Body of pancreas (tissue), 4 donors: ENCODE measurements at regions not wholly inside any gene's neighbourhood (a gene's known extent, or its start where the extent isn't known, plus 50 kb on each side); places are given as distances from the start of the nearest gene placed in this dataset.

Source experiments
- CTCF ChIP-seq, 7 experiments: fragments of 450-650 bp in 4 of 7; fragments of 200-600 bp in 3 of 7; sonication (generic) in 3 of 7; IDR thresholded peaks; one replicate each; pipeline ENCODE4 v1.5.1; 2016 to 2019; ENCODE audit warnings: antibody characterized with exemption in 7 of 7
- POLR2A ChIP-seq, 3 donors: fragments of 450-650 bp; IDR thresholded peaks; one replicate each; pipeline ENCODE4 v1.6.1; 2016; ENCODE audit warnings: antibody characterized with exemption in 3 of 3, mild to moderate bottlenecking in 2 of 3

GRCh38 chr2:41926614-41927580 is 120.9 kb upstream of the PKDCC start:
- no peak for TF ChIP-seq CTCF (IDR thresholded peaks at IDR 0.05)
- no peak for TF ChIP-seq POLR2A (IDR thresholded peaks at IDR 0.05)
